ENCODE measurements at regions not wholly inside any gene's neighbourhood (a gene's known extent, or its start where the extent isn't known, plus 50 kb on each side); places are given as distances from the start of the nearest gene placed in this dataset.
A peak's percentile ranks its signal among the peaks of the same experiment; 100 is the strongest.

DNA sequence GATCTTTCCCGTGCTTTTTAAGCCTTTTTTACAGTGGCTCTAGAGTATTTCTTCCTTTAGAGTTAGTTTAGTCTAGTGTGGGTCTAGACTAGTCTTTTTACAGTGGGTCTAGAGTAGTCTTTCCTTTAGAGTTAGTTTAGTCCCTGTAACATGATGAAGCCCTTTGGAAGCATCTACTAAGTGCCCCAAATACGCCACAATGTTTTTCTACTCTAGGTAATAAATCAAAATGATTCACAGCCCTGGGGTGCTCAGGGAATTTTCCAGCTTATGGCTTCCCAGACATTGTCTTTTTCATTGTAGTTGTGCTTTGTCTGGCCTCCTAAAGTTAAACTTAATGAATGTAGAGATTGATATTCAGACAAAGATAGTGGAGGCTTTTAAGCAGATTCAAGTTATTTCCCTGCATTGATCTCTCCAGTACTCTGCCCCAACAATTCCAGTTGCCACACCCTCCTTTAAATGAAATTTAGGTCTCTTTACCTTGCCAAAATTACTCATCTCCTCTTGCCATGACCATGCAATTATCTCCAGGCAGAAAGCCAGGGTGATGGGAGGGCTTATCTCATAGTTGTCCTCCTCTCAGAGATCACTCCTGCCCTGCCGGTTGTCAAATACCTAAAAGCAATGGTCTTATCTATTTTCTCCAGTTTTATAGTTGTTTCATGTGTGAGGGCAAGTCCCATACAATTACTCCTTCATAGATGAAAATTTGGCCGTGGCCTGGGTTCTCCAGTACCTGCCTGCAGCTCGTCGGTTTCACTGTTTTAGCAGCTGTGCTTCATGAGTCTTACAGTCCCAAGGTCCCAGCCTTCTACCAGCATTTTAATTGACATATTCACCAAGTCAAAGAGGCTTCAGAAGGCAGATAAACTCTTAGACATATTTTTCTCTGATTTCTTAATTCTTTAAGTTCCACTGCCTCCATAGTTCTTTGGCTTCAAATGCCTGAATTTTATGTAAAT, 794.0 kb upstream of the COX7C start (continued):
- TF ChIP-seq CEBPZ (IDR thresholded peaks at IDR 0.05; ENCODE audit: borderline replicate concordance, low read depth, low read length) = no peak
- peak; percentile 31; the same call in 1 of the 2 replicates for TF ChIP-seq JUND (IDR thresholded peaks at IDR 0.05; ENCODE audit: borderline replicate concordance, low read depth, low read length)
- peak; percentile 43; the same call in 1 of the 3 replicates for TF ChIP-seq JUND (tag; IDR thresholded peaks at IDR 0.05; ENCODE audit: borderline replicate concordance, low read depth, low read length)
- TF ChIP-seq, protein P1, sequence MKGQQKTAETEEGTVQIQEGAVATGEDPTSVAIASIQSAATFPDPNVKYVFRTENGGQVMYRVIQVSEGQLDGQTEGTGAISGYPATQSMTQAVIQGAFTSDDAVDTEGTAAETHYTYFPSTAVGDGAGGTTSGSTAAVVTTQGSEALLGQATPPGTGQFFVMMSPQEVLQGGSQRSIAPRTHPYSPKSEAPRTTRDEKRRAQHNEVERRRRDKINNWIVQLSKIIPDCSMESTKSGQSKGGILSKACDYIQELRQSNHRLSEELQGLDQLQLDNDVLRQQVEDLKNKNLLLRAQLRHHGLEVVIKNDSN (CRISPR knock-in tag; IDR thresholded peaks at IDR 0.05) = no peak
- no peak for TF ChIP-seq HDGF (IDR thresholded peaks at IDR 0.05)
- TF ChIP-seq ZNF140 (CRISPR knock-in tag; IDR thresholded peaks at IDR 0.05) = no peak
- TF ChIP-seq NR2C2 (CRISPR knock-in tag; IDR thresholded peaks at IDR 0.05) = no peak
- TF ChIP-seq NR2C2 (tag; IDR thresholded peaks at IDR 0.05) = no peak
- no peak for TF ChIP-seq ZNF830 (CRISPR knock-in tag; IDR thresholded peaks at IDR 0.05)
- no peak for TF ChIP-seq SAFB2 (IDR thresholded peaks at IDR 0.05; ENCODE audit: borderline replicate concordance, low read depth, low read length, severe bottlenecking)
- TF ChIP-seq SMARCA4 (IDR thresholded peaks at IDR 0.05) = peak; percentile 45; the same call in 1 of the 2 replicates
- TF ChIP-seq GMEB1 (CRISPR knock-in tag; IDR thresholded peaks at IDR 0.05) = no peak
- no peak for TF ChIP-seq CEBPG (CRISPR knock-in tag; IDR thresholded peaks at IDR 0.05)
- TF ChIP-seq CEBPG (tag; conservative IDR thresholded peaks at IDR 0.05 in 1 of 2, IDR thresholded peaks at IDR 0.05 in 1 of 2) = no peak
- TF ChIP-seq CHAMP1 (IDR thresholded peaks at IDR 0.05) = no peak
- TF ChIP-seq JUN (IDR thresholded peaks at IDR 0.05; ENCODE audit: borderline replicate concordance, low read depth, low read length) = no peak
- no peak for TF ChIP-seq JUN (CRISPR knock-in tag; IDR thresholded peaks at IDR 0.05; ENCODE audit: borderline replicate concordance)
- no peak for TF ChIP-seq GTF2A2 (tag; IDR thresholded peaks at IDR 0.05)
- TF ChIP-seq RBM17 (IDR thresholded peaks at IDR 0.05; ENCODE audit: borderline replicate concordance, low read depth, low read length) = no peak
